HepG2 (cell line): ENCODE measurements at regions not wholly inside any gene's neighbourhood (a gene's known extent, or its start where the extent isn't known, plus 50 kb on each side); places are given as distances from the start of the nearest gene placed in this dataset.

Source experiments
- ATAC-seq: fragments of 200-7000 bp; cut with Tn5 transposase; 3 replicates; pipeline ENCODE4 v1.9.1; 2020; ENCODE audit warnings: mild to moderate bottlenecking, moderate library complexity
- BruUV-seq: library from RNA; stranded (reverse); fragments of 400-500 nt; replicated peaks from 2 replicates; lab custom pipeline; 2021; lab: Mats Ljungman, UMichigan
- CTCF ChIA-PET: fragments of 300-600 bp; formaldehyde crosslinking; extraction: SDS; loops from one replicate; lab custom pipeline; 2021; ENCODE audit warnings: low total read pairs, inconsistent platforms, low intra/inter-chr PET ratio; lab: Yijun Ruan, JAX
- POLR2A ChIA-PET: fragments of 350-600 bp; sonication (Branson Sonifier 250); formaldehyde crosslinking; loops from one replicate; lab custom pipeline; 2020; ENCODE audit warnings: antibody characterized with exemption, inconsistent platforms; lab: Yijun Ruan, JAX
- DNase-seq: peaks from one replicate; pipeline ENCODE4 v3.0.0-alpha.2; 2015; ENCODE audit warnings: low spot score
- FAIRE-seq: peaks from 3 replicates; lab custom pipeline; 2011; peaks lifted over from hg19 to GRCh38; lab: Jason Lieb, UNC
- H2AFZ ChIP-seq: one replicate; pipeline ENCODE4 v1.6.1; 2011; ENCODE audit warnings: low read length, inconsistent platforms
- H3K27ac ChIP-seq: fragments of 300-600 bp; 3 replicates; pipeline ENCODE4 v1.8.0; 2011; ENCODE audit warnings: mixed run types, mild to moderate bottlenecking, mixed read lengths, low read length, inconsistent platforms; ENCODE audit not compliant: insufficient read depth; ENCODE audit errors: extremely low read length
- H3K27me3 ChIP-seq, 2 experiments: fragments of 200-600 bp in 1 of 2; 2 replicates in 1 of 2; 3 replicates in 1 of 2; pipeline versions ENCODE4 v1.6.0 to v1.8.0; 2011; ENCODE audit warnings: low read length in 2 of 2, mild to moderate bottlenecking in 2 of 2, moderate library complexity in 2 of 2, inconsistent platforms in 1 of 2; ENCODE audit not compliant: insufficient read depth in 2 of 2, control insufficient read depth in 1 of 2
- H3K36me3 ChIP-seq, 2 experiments: fragments of 200-600 bp in 1 of 2; replicated peaks in 1 of 2; 2 replicates in 1 of 2; 3 replicates in 1 of 2; pipeline versions ENCODE4 v1.5.1 to v1.8.0; 2011; ENCODE audit warnings: low read length in 2 of 2, inconsistent platforms in 1 of 2; ENCODE audit not compliant: insufficient read depth in 2 of 2, control insufficient read depth in 1 of 2
- H3K4me1 ChIP-seq: 2 replicates; pipeline ENCODE4 v1.5.1; 2012; ENCODE audit warnings: low read length, inconsistent platforms; ENCODE audit not compliant: insufficient read depth
- H3K4me2 ChIP-seq: 2 replicates; pipeline ENCODE4 v1.6.0; 2011; ENCODE audit warnings: low read depth, low read length, inconsistent platforms
- H3K4me3 ChIP-seq, 3 experiments: fragments of 200-600 bp in 1 of 3; sonication (generic), shearing (Covaris generic) in 1 of 3; replicated peaks in 1 of 3; 2 replicates each; pipeline ENCODE4 v1.5.1; 2011 to 2016; ENCODE audit warnings: low read length in 3 of 3, inconsistent platforms in 2 of 3, low read depth in 2 of 3, mild to moderate bottlenecking in 2 of 3, control low read depth in 1 of 3, mixed read lengths in 1 of 3; ENCODE audit not compliant: insufficient read depth in 1 of 3
- H3K79me2 ChIP-seq: one replicate; pipeline ENCODE4 v1.6.1; 2011; ENCODE audit warnings: low read length, inconsistent platforms; ENCODE audit not compliant: insufficient read depth
- H3K9ac ChIP-seq: 2 replicates; pipeline ENCODE4 v1.6.0; 2011; ENCODE audit warnings: mild to moderate bottlenecking, low read depth, low read length, inconsistent platforms; ENCODE audit not compliant: insufficient read depth
- H3K9me3 ChIP-seq: 2 replicates; pipeline ENCODE4 v1.5.1; 2012; ENCODE audit warnings: mild to moderate bottlenecking, low read length
- H4K20me1 ChIP-seq: 2 replicates; pipeline ENCODE4 v1.6.0; 2011; ENCODE audit warnings: inconsistent platforms, mild to moderate bottlenecking, low read length, moderate library complexity; ENCODE audit not compliant: insufficient read depth
- DMAP1 ChIP-seq: IDR thresholded peaks from 2 replicates; pipeline ENCODE4 v1.6.1; 2016
- HOXA5 ChIP-seq: sonication (generic); formaldehyde crosslinking; IDR thresholded peaks from 2 replicates; pipeline ENCODE4 v1.4.0; 2020; ENCODE audit warnings: missing genetic modification reagents
- KMT2B ChIP-seq: IDR thresholded peaks from 2 replicates; pipeline ENCODE4 v1.6.1; 2016; ENCODE audit warnings: missing genetic modification reagents, missing compliant biosample characterization
- NFE2L2 ChIP-seq: fragments of 150-350 bp; IDR thresholded peaks from 2 replicates; pipeline ENCODE4 v1.6.1; 2014; ENCODE audit warnings: low read length
- SSRP1 ChIP-seq: IDR thresholded peaks from 2 replicates; pipeline ENCODE4 v1.6.1; 2016; ENCODE audit warnings: control low read depth
- YEATS2 ChIP-seq: sonication (generic); formaldehyde crosslinking; IDR thresholded peaks from 2 replicates; pipeline ENCODE4 v1.4.0; 2020; ENCODE audit warnings: missing genetic modification reagents, borderline replicate concordance
- ZNF296 ChIP-seq: sonication (generic); formaldehyde crosslinking; conservative IDR thresholded peaks from 2 replicates; pipeline ENCODE4 v1.5.0; 2020; ENCODE audit warnings: mild to moderate bottlenecking, missing genetic modification reagents
- ZNF589 ChIP-seq: sonication (generic); formaldehyde crosslinking; conservative IDR thresholded peaks from 2 replicates; pipeline ENCODE4 v1.8.0; 2022; ENCODE audit warnings: mild to moderate bottlenecking, moderate library complexity, missing genetic modification reagents
- ZNF615 ChIP-seq: sonication (generic); formaldehyde crosslinking; IDR thresholded peaks from 2 replicates; pipeline ENCODE4 v1.5.0; 2020; ENCODE audit warnings: mild to moderate bottlenecking, missing genetic modification reagents, borderline replicate concordance
- ZNF720 ChIP-seq: sonication (generic); formaldehyde crosslinking; IDR thresholded peaks from 2 replicates; pipeline ENCODE4 v1.4.0; 2020; ENCODE audit warnings: missing genetic modification reagents
- in situ Hi-C: cut with HindIII; loops from 2 replicates; pipeline ENCODE4 v1.10.0; 2017; ENCODE audit warnings: low pct_unique_long_range_greater_than_20kb; ENCODE audit not compliant: extremely low pct_ligation_motif_present
- intact Hi-C: fragments of 100-400 bp; cut with micrococcal nuclease; formaldehyde crosslinking; loops from one replicate; pipeline ENCODE4 v1.10.0; 2022; ENCODE audit not compliant: unreplicated experiment
- TF ChIP-seq, protein P1 (sequence below): IDR thresholded peaks from 2 replicates; pipeline ENCODE4 v1.6.1; 2012; ENCODE audit warnings: low read length, improper control_type of control experiment
- TF ChIP-seq, protein P2 (sequence below): sonication (generic); formaldehyde crosslinking; IDR thresholded peaks from 2 replicates; pipeline ENCODE4 v1.5.1; 2020; ENCODE audit warnings: mild to moderate bottlenecking, missing genetic modification reagents, moderate library complexity
- TF ChIP-seq, protein P3 (sequence below): sonication (generic); formaldehyde crosslinking; IDR thresholded peaks from 2 replicates; pipeline ENCODE4 v1.4.0; 2020; ENCODE audit warnings: mild to moderate bottlenecking, low read depth, missing genetic modification reagents
- TF ChIP-seq, protein P4 (sequence below): sonication (generic); formaldehyde crosslinking; IDR thresholded peaks from one replicate; pipeline ENCODE4 v1.5.1; 2020; ENCODE audit warnings: mild to moderate bottlenecking, missing genetic modification reagents; ENCODE audit errors: not compliant biosample characterization

DNA sequence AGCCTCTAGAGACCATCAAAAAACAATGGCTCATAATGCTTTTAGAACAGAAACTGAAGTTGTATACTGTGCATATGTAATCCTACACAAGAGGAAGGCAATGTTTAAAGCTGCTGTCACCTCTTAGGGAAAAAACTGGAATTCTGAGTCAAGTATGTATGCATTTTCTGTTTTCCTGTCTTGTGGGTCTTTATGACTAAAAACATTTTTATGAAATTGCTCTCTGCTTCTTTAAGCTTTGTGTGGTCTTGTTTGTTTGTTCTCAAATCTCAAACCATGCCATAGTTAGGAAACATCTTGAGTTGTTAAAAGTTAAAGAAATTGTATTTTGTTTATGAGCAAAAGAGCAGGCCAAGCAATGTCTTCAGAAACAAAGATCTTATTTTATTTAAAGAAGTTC lies 80.9 kb upstream of the SOX2 start:
- H3K9ac ChIP-seq, result no peak overlapping the region
- no peaks in the 10 kb centered on the region for H3K4me1 ChIP-seq
- no peak overlapping the region for H3K4me2 ChIP-seq
- H3K27me3 ChIP-seq, result no peaks in the 10 kb centered on the region
- POLR2A ChIA-PET, result no interaction called here
- no peak for DNase-seq
- no TSS peak for BruUV-seq
- no peak for FAIRE-seq
- H2AFZ ChIP-seq, result no peak overlapping the region
- no peaks in the 10 kb centered on the region for H3K36me3 ChIP-seq
- CTCF ChIA-PET, result no interaction called here
- in situ Hi-C loops, result no loop called here
- no peak overlapping the region for H3K27ac ChIP-seq
- no peak overlapping the region for H3K4me3 ChIP-seq
- no peaks in the 10 kb centered on the region for H3K79me2 ChIP-seq
- H4K20me1 ChIP-seq, result no peaks in the 10 kb centered on the region
- no peak for ATAC-seq
- intact Hi-C loops, result no loop called here
- H3K9me3 ChIP-seq, result no peaks in the 10 kb centered on the region
- TF ChIP-seq, protein P1, sequence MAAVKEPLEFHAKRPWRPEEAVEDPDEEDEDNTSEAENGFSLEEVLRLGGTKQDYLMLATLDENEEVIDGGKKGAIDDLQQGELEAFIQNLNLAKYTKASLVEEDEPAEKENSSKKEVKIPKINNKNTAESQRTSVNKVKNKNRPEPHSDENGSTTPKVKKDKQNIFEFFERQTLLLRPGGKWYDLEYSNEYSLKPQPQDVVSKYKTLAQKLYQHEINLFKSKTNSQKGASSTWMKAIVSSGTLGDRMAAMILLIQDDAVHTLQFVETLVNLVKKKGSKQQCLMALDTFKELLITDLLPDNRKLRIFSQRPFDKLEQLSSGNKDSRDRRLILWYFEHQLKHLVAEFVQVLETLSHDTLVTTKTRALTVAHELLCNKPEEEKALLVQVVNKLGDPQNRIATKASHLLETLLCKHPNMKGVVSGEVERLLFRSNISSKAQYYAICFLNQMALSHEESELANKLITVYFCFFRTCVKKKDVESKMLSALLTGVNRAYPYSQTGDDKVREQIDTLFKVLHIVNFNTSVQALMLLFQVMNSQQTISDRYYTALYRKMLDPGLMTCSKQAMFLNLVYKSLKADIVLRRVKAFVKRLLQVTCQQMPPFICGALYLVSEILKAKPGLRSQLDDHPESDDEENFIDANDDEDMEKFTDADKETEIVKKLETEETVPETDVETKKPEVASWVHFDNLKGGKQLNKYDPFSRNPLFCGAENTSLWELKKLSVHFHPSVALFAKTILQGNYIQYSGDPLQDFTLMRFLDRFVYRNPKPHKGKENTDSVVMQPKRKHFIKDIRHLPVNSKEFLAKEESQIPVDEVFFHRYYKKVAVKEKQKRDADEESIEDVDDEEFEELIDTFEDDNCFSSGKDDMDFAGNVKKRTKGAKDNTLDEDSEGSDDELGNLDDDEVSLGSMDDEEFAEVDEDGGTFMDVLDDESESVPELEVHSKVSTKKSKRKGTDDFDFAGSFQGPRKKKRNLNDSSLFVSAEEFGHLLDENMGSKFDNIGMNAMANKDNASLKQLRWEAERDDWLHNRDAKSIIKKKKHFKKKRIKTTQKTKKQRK, result no peak
- TF ChIP-seq, protein P2, sequence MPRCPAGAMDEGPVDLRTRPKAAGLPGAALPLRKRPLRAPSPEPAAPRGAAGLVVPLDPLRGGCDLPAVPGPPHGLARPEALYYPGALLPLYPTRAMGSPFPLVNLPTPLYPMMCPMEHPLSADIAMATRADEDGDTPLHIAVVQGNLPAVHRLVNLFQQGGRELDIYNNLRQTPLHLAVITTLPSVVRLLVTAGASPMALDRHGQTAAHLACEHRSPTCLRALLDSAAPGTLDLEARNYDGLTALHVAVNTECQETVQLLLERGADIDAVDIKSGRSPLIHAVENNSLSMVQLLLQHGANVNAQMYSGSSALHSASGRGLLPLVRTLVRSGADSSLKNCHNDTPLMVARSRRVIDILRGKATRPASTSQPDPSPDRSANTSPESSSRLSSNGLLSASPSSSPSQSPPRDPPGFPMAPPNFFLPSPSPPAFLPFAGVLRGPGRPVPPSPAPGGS (CRISPR knock-in tag), result no peak
- TF ChIP-seq ZNF615 (CRISPR knock-in tag), result no peak
- TF ChIP-seq DMAP1 (CRISPR knock-in tag), result no peak
- TF ChIP-seq, protein P3, sequence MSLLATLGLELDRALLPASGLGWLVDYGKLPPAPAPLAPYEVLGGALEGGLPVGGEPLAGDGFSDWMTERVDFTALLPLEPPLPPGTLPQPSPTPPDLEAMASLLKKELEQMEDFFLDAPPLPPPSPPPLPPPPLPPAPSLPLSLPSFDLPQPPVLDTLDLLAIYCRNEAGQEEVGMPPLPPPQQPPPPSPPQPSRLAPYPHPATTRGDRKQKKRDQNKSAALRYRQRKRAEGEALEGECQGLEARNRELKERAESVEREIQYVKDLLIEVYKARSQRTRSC (CRISPR knock-in tag), result no peak
- TF ChIP-seq YEATS2 (CRISPR knock-in tag), result no peak
- TF ChIP-seq KMT2B, result no peak
- TF ChIP-seq NFE2L2, result no peak
- TF ChIP-seq ZNF296, result no peak
- no peak for TF ChIP-seq HOXA5 (CRISPR knock-in tag)
- TF ChIP-seq, protein P4, sequence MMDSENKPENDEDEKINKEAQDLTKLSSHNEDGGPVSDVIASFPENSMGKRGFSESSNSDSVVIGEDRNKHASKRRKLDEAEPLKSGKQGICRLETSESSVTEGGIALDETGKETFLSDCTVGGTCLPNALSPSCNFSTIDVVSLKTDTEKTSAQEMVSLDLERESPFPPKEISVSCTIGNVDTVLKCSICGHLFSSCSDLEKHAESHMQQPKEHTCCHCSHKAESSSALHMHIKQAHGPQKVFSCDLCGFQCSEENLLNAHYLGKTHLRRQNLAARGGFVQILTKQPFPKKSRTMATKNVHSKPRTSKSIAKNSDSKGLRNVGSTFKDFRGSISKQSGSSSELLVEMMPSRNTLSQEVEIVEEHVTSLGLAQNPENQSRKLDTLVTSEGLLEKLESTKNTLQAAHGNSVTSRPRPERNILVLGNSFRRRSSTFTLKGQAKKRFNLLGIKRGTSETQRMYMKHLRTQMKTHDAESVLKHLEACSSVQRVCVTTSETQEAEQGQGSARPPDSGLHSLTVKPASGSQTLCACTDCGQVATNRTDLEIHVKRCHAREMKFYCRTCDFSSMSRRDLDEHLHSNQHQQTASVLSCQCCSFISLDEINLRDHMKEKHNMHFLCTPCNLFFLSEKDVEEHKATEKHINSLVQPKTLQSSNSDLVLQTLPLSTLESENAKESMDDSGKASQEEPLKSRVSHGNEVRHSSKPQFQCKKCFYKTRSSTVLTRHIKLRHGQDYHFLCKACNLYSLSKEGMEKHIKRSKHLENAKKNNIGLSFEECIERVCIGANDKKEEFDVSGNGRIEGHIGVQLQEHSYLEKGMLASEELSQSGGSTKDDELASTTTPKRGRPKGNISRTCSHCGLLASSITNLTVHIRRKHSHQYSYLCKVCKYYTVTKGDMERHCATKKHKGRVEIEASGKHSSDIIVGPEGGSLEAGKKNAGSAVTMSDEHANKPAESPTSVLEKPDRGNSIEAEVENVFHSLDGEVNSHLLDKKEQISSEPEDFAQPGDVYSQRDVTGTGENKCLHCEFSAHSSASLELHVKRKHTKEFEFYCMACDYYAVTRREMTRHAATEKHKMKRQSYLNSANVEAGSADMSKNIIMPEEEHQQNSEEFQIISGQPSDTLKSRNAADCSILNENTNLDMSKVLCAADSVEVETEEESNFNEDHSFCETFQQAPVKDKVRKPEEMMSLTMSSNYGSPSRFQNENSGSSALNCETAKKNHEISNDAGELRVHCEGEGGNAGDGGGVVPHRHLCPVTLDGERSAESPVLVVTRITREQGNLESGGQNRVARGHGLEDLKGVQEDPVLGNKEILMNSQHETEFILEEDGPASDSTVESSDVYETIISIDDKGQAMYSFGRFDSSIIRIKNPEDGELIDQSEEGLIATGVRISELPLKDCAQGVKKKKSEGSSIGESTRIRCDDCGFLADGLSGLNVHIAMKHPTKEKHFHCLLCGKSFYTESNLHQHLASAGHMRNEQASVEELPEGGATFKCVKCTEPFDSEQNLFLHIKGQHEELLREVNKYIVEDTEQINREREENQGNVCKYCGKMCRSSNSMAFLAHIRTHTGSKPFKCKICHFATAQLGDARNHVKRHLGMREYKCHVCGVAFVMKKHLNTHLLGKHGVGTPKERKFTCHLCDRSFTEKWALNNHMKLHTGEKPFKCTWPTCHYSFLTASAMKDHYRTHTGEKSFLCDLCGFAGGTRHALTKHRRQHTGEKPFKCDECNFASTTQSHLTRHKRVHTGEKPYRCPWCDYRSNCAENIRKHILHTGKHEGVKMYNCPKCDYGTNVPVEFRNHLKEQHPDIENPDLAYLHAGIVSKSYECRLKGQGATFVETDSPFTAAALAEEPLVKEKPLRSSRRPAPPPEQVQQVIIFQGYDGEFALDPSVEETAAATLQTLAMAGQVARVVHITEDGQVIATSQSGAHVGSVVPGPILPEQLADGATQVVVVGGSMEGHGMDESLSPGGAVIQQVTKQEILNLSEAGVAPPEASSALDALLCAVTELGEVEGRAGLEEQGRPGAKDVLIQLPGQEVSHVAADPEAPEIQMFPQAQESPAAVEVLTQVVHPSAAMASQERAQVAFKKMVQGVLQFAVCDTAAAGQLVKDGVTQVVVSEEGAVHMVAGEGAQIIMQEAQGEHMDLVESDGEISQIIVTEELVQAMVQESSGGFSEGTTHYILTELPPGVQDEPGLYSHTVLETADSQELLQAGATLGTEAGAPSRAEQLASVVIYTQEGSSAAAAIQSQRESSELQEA (CRISPR knock-in tag), result no peak
- TF ChIP-seq ZNF720, result no peak
- no peak for TF ChIP-seq ZNF589 (CRISPR knock-in tag)
- TF ChIP-seq SSRP1, result no peak
